ENCODE measurements at regions not wholly inside any gene's neighbourhood (a gene's known extent, or its start where the extent isn't known, plus 50 kb on each side); places are given as distances from the start of the nearest gene placed in this dataset.

- DNase-seq (ENCODE audit: low read depth): peak; percentile 47
Observed at GRCh38 chr2:41886757-41887156, 161.1 kb upstream of the PKDCC start.

- DNase-seq (ENCODE audit: low read depth): no peak
Observed at GRCh38 chr2:41890341-41890740, 157.5 kb upstream of the PKDCC start.

- DNase-seq (ENCODE audit: low read depth): no peak
Observed at GRCh38 chr2:41892476-41892875, 155.3 kb upstream of the PKDCC start.

GRCh38 chr2:41894563-41895333 is 153.1 kb upstream of the PKDCC start:
- no peak for DNase-seq (ENCODE audit: low read depth)

- DNase-seq (ENCODE audit: low read depth): no peak
Observed at GRCh38 chr2:41895334-41895664, 152.5 kb upstream of the PKDCC start.

GRCh38 chr2:41896186-41896846 is 151.5 kb upstream of the PKDCC start:
- peak; percentile 89 for DNase-seq (ENCODE audit: low read depth)

- peak; percentile 94 for DNase-seq (ENCODE audit: low read depth)
Observed at GRCh38 chr2:41899189-41899588, 148.6 kb upstream of the PKDCC start.

GRCh38 chr2:41900101-41900577 is 147.7 kb upstream of the PKDCC start:
- DNase-seq (ENCODE audit: low read depth): no peak

- no peak for DNase-seq (ENCODE audit: low read depth)
Observed at GRCh38 chr2:41902897-41903296, 144.9 kb upstream of the PKDCC start.

- DNase-seq (ENCODE audit: low read depth): no peak
Observed at GRCh38 chr2:41903474-41904135, 144.2 kb upstream of the PKDCC start.

GRCh38 chr2:41904459-41904858 is 143.4 kb upstream of the PKDCC start:
- no peak for DNase-seq (ENCODE audit: low read depth)

GRCh38 chr2:41905597-41906337 is 142.1 kb upstream of the PKDCC start:
- DNase-seq (ENCODE audit: low read depth): no peak

GRCh38 chr2:41906338-41906725 is 141.5 kb upstream of the PKDCC start:
- DNase-seq (ENCODE audit: low read depth): no peak

GRCh38 chr2:41907141-41907540 is 140.7 kb upstream of the PKDCC start:
- DNase-seq (ENCODE audit: low read depth): no peak

GRCh38 chr2:41907771-41908207 is 140.0 kb upstream of the PKDCC start:
- no peak for DNase-seq (ENCODE audit: low read depth)

- DNase-seq (ENCODE audit: low read depth): no peak
Observed at GRCh38 chr2:41908349-41908748, 139.5 kb upstream of the PKDCC start.

- peak; percentile 67 for DNase-seq (ENCODE audit: low read depth)
Observed at GRCh38 chr2:41909584-41909983, 138.2 kb upstream of the PKDCC start.

- peak; percentile 91 for DNase-seq (ENCODE audit: low read depth)
Observed at GRCh38 chr2:41910126-41910525, 137.7 kb upstream of the PKDCC start.

- DNase-seq (ENCODE audit: low read depth): no peak
Observed at GRCh38 chr2:41911033-41911432, 136.8 kb upstream of the PKDCC start.

GRCh38 chr2:41912337-41912736 is 135.5 kb upstream of the PKDCC start:
- DNase-seq (ENCODE audit: low read depth): no peak

- DNase-seq (ENCODE audit: low read depth): no peak
Observed at GRCh38 chr2:41912776-41913175, 135.0 kb upstream of the PKDCC start.

GRCh38 chr2:41913311-41913710 is 134.5 kb upstream of the PKDCC start:
- DNase-seq (ENCODE audit: low read depth): peak; percentile 52

Data from amniotic epithelial cell (primary cell).